Muscle layer of colon (tissue), 2 donors: ENCODE measurements at regions not wholly inside any gene's neighbourhood (a gene's known extent, or its start where the extent isn't known, plus 50 kb on each side); places are given as distances from the start of the nearest gene placed in this dataset.

Experiments used
- H3K27ac ChIP-seq: one replicate; pipeline ENCODE4 v1.7.0; 2013; ENCODE audit warnings: low read depth, mild to moderate bottlenecking, low read length, moderate library complexity
- H3K27me3 ChIP-seq, 2 donors: one replicate each; pipeline ENCODE4 v1.7.0; 2013; ENCODE audit warnings: low read length in 2 of 2, mild to moderate bottlenecking in 2 of 2; ENCODE audit not compliant: insufficient read depth in 2 of 2, control insufficient read depth in 1 of 2
- H3K36me3 ChIP-seq: one replicate; pipeline ENCODE4 v1.7.0; 2013; ENCODE audit warnings: mild to moderate bottlenecking, low read length; ENCODE audit not compliant: insufficient read depth
- H3K4me1 ChIP-seq: one replicate; pipeline ENCODE4 v1.7.0; 2013; ENCODE audit warnings: mild to moderate bottlenecking, low read length; ENCODE audit not compliant: insufficient read depth
- H3K4me3 ChIP-seq, 2 donors: one replicate each; pipeline ENCODE4 v1.7.0; 2013; ENCODE audit warnings: low read length in 2 of 2, low read depth in 1 of 2, mild to moderate bottlenecking in 1 of 2, moderate library complexity in 1 of 2
- H3K9ac ChIP-seq: one replicate; pipeline ENCODE4 v1.7.0; 2013; ENCODE audit warnings: low read length
- H3K9me3 ChIP-seq: one replicate; pipeline ENCODE4 v1.7.0; 2013; ENCODE audit warnings: mild to moderate bottlenecking, low read length
- donor health status: abdominal sarcoma.
- donor health status: Adenocarcinoma of cecum.

- Histone ChIP-seq H3K36me3 (no peaks in the 10 kb centered on the region), H3K27me3 (no peaks in the 10 kb centered on the region), H3K9me3 (no peaks in the 10 kb centered on the region), H3K27ac (no peak overlapping the region), H3K4me3 (no peak overlapping the region), H3K9ac (no peak overlapping the region), H3K4me1 (no peaks in the 10 kb centered on the region)
Observed at GRCh38 chr6:90967471-90967870, 380.6 kb upstream of the MAP3K7 start.

- Histone ChIP-seq H3K4me1 (no peaks in the 10 kb centered on the region), H3K36me3 (no peaks in the 10 kb centered on the region), H3K9me3 (no peaks in the 10 kb centered on the region), H3K27me3 (no peaks in the 10 kb centered on the region), H3K9ac (no peak overlapping the region), H3K27ac (no peak overlapping the region), H3K4me3 (no peak overlapping the region)
Observed at GRCh38 chr6:90960324-90960723, 373.5 kb upstream of the MAP3K7 start.

GRCh38 chr6:90955246-90955645 is 368.4 kb upstream of the MAP3K7 start:
- no peaks in the 10 kb centered on the region for H3K9me3 ChIP-seq
- no peaks in the 10 kb centered on the region for H3K36me3 ChIP-seq
- H3K9ac ChIP-seq, result no peak overlapping the region
- H3K27ac ChIP-seq, result no peak overlapping the region
- H3K27me3 ChIP-seq, result no peaks in the 10 kb centered on the region
- no peak overlapping the region for H3K4me3 ChIP-seq
- H3K4me1 ChIP-seq, result no peaks in the 10 kb centered on the region

GRCh38 chr6:90953405-90954161 is 366.7 kb upstream of the MAP3K7 start:
- Histone ChIP-seq H3K27me3 (no peaks in the 10 kb centered on the region), H3K9me3 (no peaks in the 10 kb centered on the region), H3K4me3 (no peak overlapping the region), H3K27ac (no peak overlapping the region), H3K9ac (no peak overlapping the region), H3K4me1 (no peaks in the 10 kb centered on the region), H3K36me3 (no peaks in the 10 kb centered on the region)

- Histone ChIP-seq H3K9ac (no peak overlapping the region), H3K9me3 (no peaks in the 10 kb centered on the region), H3K27me3 (no peaks in the 10 kb centered on the region), H3K27ac (no peak overlapping the region), H3K4me1 (no peaks in the 10 kb centered on the region), H3K4me3 (no peak overlapping the region), H3K36me3 (no peaks in the 10 kb centered on the region)
Observed at GRCh38 chr6:90952176-90952575, 365.3 kb upstream of the MAP3K7 start.

- H3K36me3 ChIP-seq, result no peaks in the 10 kb centered on the region
- H3K4me1 ChIP-seq, result no peaks in the 10 kb centered on the region
- no peak overlapping the region for H3K27ac ChIP-seq
- H3K9me3 ChIP-seq, result no peaks in the 10 kb centered on the region
- no peak overlapping the region for H3K4me3 ChIP-seq
- H3K9ac ChIP-seq, result no peak overlapping the region
- H3K27me3 ChIP-seq, result no peaks in the 10 kb centered on the region
Observed at GRCh38 chr6:90948540-90948939, 361.7 kb upstream of the MAP3K7 start.

- H3K27ac ChIP-seq, result no peak overlapping the region
Observed at GRCh38 chr6:90947184-90948064, 360.6 kb upstream of the MAP3K7 start.

GRCh38 chr6:90941885-90942284 is 355.0 kb upstream of the MAP3K7 start:
- Histone ChIP-seq H3K4me3 (no peak overlapping the region), H3K36me3 (no peaks in the 10 kb centered on the region), H3K9me3 (no peaks in the 10 kb centered on the region), H3K27me3 (no peaks in the 10 kb centered on the region), H3K9ac (no peak overlapping the region), H3K27ac (no peak overlapping the region), H3K4me1 (no peaks in the 10 kb centered on the region)

More at GRCh38 chr6:90947184-90948064, 360.6 kb upstream of the MAP3K7 start:
- Histone ChIP-seq H3K4me1 (no peaks in the 10 kb centered on the region), H3K4me3 (no peak overlapping the region), H3K36me3 (no peaks in the 10 kb centered on the region), H3K27me3 (no peaks in the 10 kb centered on the region), H3K9ac (no peak overlapping the region), H3K9me3 (no peaks in the 10 kb centered on the region)

- H3K27me3 ChIP-seq, result no peaks in the 10 kb centered on the region
- H3K9ac ChIP-seq, result no peak overlapping the region
- no peaks in the 10 kb centered on the region for H3K9me3 ChIP-seq
- H3K4me1 ChIP-seq, result no peaks in the 10 kb centered on the region
- H3K27ac ChIP-seq, result no peak overlapping the region
- H3K36me3 ChIP-seq, result no peaks in the 10 kb centered on the region
- H3K4me3 ChIP-seq, result no peak overlapping the region
Observed at GRCh38 chr6:90940812-90941481, 354.1 kb upstream of the MAP3K7 start.

- Histone ChIP-seq H3K9me3 (no peaks in the 10 kb centered on the region), H3K27me3 (no peaks in the 10 kb centered on the region), H3K9ac (no peak overlapping the region), H3K27ac (no peak overlapping the region), H3K36me3 (no peaks in the 10 kb centered on the region), H3K4me1 (no peaks in the 10 kb centered on the region), H3K4me3 (no peak overlapping the region)
Observed at GRCh38 chr6:90939906-90940305, 353.0 kb upstream of the MAP3K7 start.

- H3K9me3 ChIP-seq, result no peaks in the 10 kb centered on the region
- H3K27me3 ChIP-seq, result no peaks in the 10 kb centered on the region
- no peak overlapping the region for H3K9ac ChIP-seq
- no peak overlapping the region for H3K4me3 ChIP-seq
- no peaks in the 10 kb centered on the region for H3K36me3 ChIP-seq
- H3K4me1 ChIP-seq, result no peaks in the 10 kb centered on the region
- no peak overlapping the region for H3K27ac ChIP-seq
Observed at GRCh38 chr6:90938122-90938521, 351.2 kb upstream of the MAP3K7 start.
